Stimulated activated CD8-positive, alpha-beta memory T cell treated with anti-CD3 and anti-CD28 coated beads, Interleukin-4, amount 100 ng/mL, for 4 hours (primary cell): ENCODE measurements at regions not wholly inside any gene's neighbourhood (a gene's known extent, or its start where the extent isn't known, plus 50 kb on each side); places are given as distances from the start of the nearest gene placed in this dataset.

Experiments used
- DNase-seq, 2 donors: peaks; one replicate each; pipeline ENCODE4 v3.0.0-alpha.2; 2020; ENCODE audit warnings: low read depth in 2 of 2, low spot score in 1 of 2

GRCh38 chr7:21140622-21141021 is 287.3 kb upstream of the SP4 start:
- DNase-seq, result no peak

- DNase-seq, result no peak
These were observed 286.4 kb upstream of the SP4 start for GRCh38 chr7:21141476-21141875.

GRCh38 chr7:21142081-21142480 is 285.8 kb upstream of the SP4 start:
- DNase-seq, result no peak

- DNase-seq, result no peak
These were observed 281.1 kb upstream of the SP4 start for GRCh38 chr7:21146642-21147423.

- no peak for DNase-seq
These were observed 278.1 kb upstream of the SP4 start for GRCh38 chr7:21149809-21150208.

GRCh38 chr7:21154614-21155013 is 273.3 kb upstream of the SP4 start:
- no peak for DNase-seq

GRCh38 chr7:21159506-21159905 is 268.4 kb upstream of the SP4 start:
- no peak for DNase-seq

- no peak for DNase-seq
These were observed 267.5 kb upstream of the SP4 start for GRCh38 chr7:21160401-21160800.

- no peak for DNase-seq
These were observed 259.9 kb upstream of the SP4 start for GRCh38 chr7:21167942-21168341.

GRCh38 chr7:21169667-21170580 is 258.0 kb upstream of the SP4 start:
- DNase-seq, result no peak

- DNase-seq, result no peak
These were observed 255.1 kb upstream of the SP4 start for GRCh38 chr7:21172800-21173199.

GRCh38 chr7:21173436-21173835 is 254.4 kb upstream of the SP4 start:
- DNase-seq, result no peak

- DNase-seq, result no peak
These were observed 252.2 kb upstream of the SP4 start for GRCh38 chr7:21175714-21176113.

- DNase-seq, result no peak
These were observed 242.8 kb upstream of the SP4 start for GRCh38 chr7:21184942-21185652.

GRCh38 chr7:21185653-21186265 is 242.1 kb upstream of the SP4 start:
- DNase-seq, result no peak

- no peak for DNase-seq
These were observed 236.4 kb upstream of the SP4 start for GRCh38 chr7:21191321-21192073.

- DNase-seq, result no peak
These were observed 235.2 kb upstream of the SP4 start for GRCh38 chr7:21192657-21193056.

- DNase-seq, result no peak
These were observed 234.0 kb upstream of the SP4 start for GRCh38 chr7:21193895-21194294.

- DNase-seq, result no peak
These were observed 232.9 kb upstream of the SP4 start for GRCh38 chr7:21194936-21195335.

- DNase-seq, result no peak
These were observed 229.0 kb upstream of the SP4 start for GRCh38 chr7:21198921-21199320.

GRCh38 chr7:21200503-21200902 is 227.4 kb upstream of the SP4 start:
- DNase-seq, result no peak
